ENCODE measurements at regions not wholly inside any gene's neighbourhood (a gene's known extent, or its start where the extent isn't known, plus 50 kb on each side); places are given as distances from the start of the nearest gene placed in this dataset.

GRCh38 chr3:72380193-72380592 is 468.1 kb downstream of the SHQ1 start:
- no peaks in the 10 kb centered on the region for H3K27me3 ChIP-seq (ENCODE audit: insufficient read depth, low read depth)

GRCh38 chr3:72379500-72380187 is 468.6 kb downstream of the SHQ1 start:
- Histone ChIP-seq H3K4me2 (no peak overlapping the region), H3K9ac (no peak overlapping the region), H3K27me3 (ENCODE audit: insufficient read depth, low read depth) (no peaks in the 10 kb centered on the region), H3K36me3 (ENCODE audit: insufficient read depth) (no peaks in the 10 kb centered on the region), H2AFZ (ENCODE audit: low read depth) (no peak overlapping the region), H3K4me3 (IDR thresholded peaks at IDR 0.05; ENCODE audit: insufficient read depth, low read depth, low read length) (no peak overlapping the region), H3K27ac (no peak overlapping the region), H4K20me1 (ENCODE audit: insufficient read depth) (0 out of 2 replicates have a peak, but pooled peaks cover 8% of the 10 kb centered on the region), H3K79me2 (ENCODE audit: insufficient read depth, low read depth) (0 out of 2 replicates have a peak, but pooled peaks cover 7% of the 10 kb centered on the region), H3K4me1 (ENCODE audit: low read depth, poor library complexity, severe bottlenecking) (no peaks in the 10 kb centered on the region)
- no peak for TF ChIP-seq CTCF (conservative IDR thresholded peaks at IDR 0.05; ENCODE audit: low read depth, low read length)

More at GRCh38 chr3:72380193-72380592, 468.1 kb downstream of the SHQ1 start:
- Histone ChIP-seq H3K9ac (no peak overlapping the region), H3K79me2 (ENCODE audit: insufficient read depth, low read depth) (0 out of 2 replicates have a peak, but pooled peaks cover 7% of the 10 kb centered on the region), H3K4me3 (IDR thresholded peaks at IDR 0.05; ENCODE audit: insufficient read depth, low read depth, low read length) (no peak overlapping the region), H2AFZ (ENCODE audit: low read depth) (no peak overlapping the region), H3K4me1 (ENCODE audit: low read depth, poor library complexity, severe bottlenecking) (no peaks in the 10 kb centered on the region), H3K36me3 (ENCODE audit: insufficient read depth) (no peaks in the 10 kb centered on the region), H3K4me2 (no peak overlapping the region), H4K20me1 (ENCODE audit: insufficient read depth) (0 out of 2 replicates have a peak, but pooled peaks cover 8% of the 10 kb centered on the region), H3K27ac (no peak overlapping the region)
- TF ChIP-seq CTCF (conservative IDR thresholded peaks at IDR 0.05; ENCODE audit: low read depth, low read length), result no peak

GRCh38 chr3:72378287-72378686 is 470.0 kb downstream of the SHQ1 start:
- no peak overlapping the region for H3K27ac ChIP-seq
- 0 out of 2 replicates have a peak, but pooled peaks cover 7% of the 10 kb centered on the region for H3K79me2 ChIP-seq (ENCODE audit: insufficient read depth, low read depth)
- TF ChIP-seq CTCF (conservative IDR thresholded peaks at IDR 0.05; ENCODE audit: low read depth, low read length), result no peak
- H3K27me3 ChIP-seq (ENCODE audit: insufficient read depth, low read depth), result no peaks in the 10 kb centered on the region
- H4K20me1 ChIP-seq (ENCODE audit: insufficient read depth), result 0 out of 2 replicates have a peak, but pooled peaks cover 4% of the 10 kb centered on the region
- H2AFZ ChIP-seq (ENCODE audit: low read depth), result no peak overlapping the region
- no peak overlapping the region for H3K9ac ChIP-seq
- no peaks in the 10 kb centered on the region for H3K36me3 ChIP-seq (ENCODE audit: insufficient read depth)
- no peak overlapping the region for H3K4me3 ChIP-seq (IDR thresholded peaks at IDR 0.05; ENCODE audit: insufficient read depth, low read depth, low read length)
- H3K4me2 ChIP-seq, result no peak overlapping the region
- no peaks in the 10 kb centered on the region for H3K4me1 ChIP-seq (ENCODE audit: low read depth, poor library complexity, severe bottlenecking)

- Histone ChIP-seq H4K20me1 (ENCODE audit: insufficient read depth) (0 out of 2 replicates have a peak, but pooled peaks cover 4% of the 10 kb centered on the region), H3K4me3 (IDR thresholded peaks at IDR 0.05; ENCODE audit: insufficient read depth, low read depth, low read length) (no peak overlapping the region), H3K4me1 (ENCODE audit: low read depth, poor library complexity, severe bottlenecking) (no peaks in the 10 kb centered on the region), H3K9ac (no peak overlapping the region), H2AFZ (ENCODE audit: low read depth) (no peak overlapping the region), H3K27ac (no peak overlapping the region), H3K4me2 (no peak overlapping the region), H3K79me2 (ENCODE audit: insufficient read depth, low read depth) (0 out of 2 replicates have a peak, but pooled peaks cover 7% of the 10 kb centered on the region), H3K27me3 (ENCODE audit: insufficient read depth, low read depth) (no peaks in the 10 kb centered on the region), H3K36me3 (ENCODE audit: insufficient read depth) (no peaks in the 10 kb centered on the region)
- no peak for TF ChIP-seq CTCF (conservative IDR thresholded peaks at IDR 0.05; ENCODE audit: low read depth, low read length)
These were observed 471.1 kb downstream of the SHQ1 start for GRCh38 chr3:72376956-72377710.
